GM19467 (cell line): ENCODE measurements at regions not wholly inside any gene's neighbourhood (a gene's known extent, or its start where the extent isn't known, plus 50 kb on each side); places are given as distances from the start of the nearest gene placed in this dataset.
"Not testable (repeated sequence)": the region's sequence is repeated elsewhere in the genome, so short reads cannot be mapped to it uniquely, and the experiment has no call there.

Source experiments
- ATAC-seq: cut with Tn5 transposase; IDR thresholded peaks from one replicate; pipeline ENCODE4 v1.9.1; 2021; ENCODE audit warnings: mild to moderate bottlenecking, moderate library complexity; ENCODE audit not compliant: unreplicated experiment

DNA sequence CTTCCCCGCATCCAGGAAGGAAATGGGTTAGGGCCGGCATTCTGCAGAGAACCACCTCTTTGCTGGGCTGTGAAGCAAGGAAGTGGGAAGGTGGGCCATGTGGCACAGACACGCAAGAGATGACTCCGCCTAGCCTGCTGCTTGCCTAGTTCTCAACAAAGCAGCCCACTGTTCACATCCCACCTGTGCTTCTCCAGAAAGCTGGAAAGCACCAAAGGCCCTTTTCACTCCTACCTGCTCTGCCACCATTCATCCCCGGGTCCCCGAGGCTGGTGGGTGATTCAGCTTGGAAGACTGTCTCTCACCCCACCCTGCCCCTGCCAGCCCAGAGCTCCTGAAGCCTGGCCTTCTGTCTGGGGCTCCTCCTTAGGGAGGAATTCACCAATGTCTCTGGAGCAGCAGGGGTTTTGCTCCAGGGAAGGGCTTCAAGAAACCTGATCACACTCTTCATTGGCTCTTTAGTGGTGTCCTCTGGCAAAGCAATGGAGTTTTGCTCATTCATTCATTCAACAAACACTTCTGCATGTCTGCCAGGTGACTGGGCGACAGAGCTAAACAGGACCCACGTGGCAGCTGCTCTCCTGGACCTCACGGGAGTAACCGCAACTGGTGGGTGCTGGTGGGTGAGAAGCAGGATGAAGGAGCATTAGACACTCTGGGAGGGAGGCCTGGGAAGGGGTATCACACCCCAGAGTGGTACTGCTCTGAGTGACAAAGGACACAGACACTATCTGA, 145.4 kb upstream of the TLE3 start:
- no peak for ATAC-seq

DNA sequence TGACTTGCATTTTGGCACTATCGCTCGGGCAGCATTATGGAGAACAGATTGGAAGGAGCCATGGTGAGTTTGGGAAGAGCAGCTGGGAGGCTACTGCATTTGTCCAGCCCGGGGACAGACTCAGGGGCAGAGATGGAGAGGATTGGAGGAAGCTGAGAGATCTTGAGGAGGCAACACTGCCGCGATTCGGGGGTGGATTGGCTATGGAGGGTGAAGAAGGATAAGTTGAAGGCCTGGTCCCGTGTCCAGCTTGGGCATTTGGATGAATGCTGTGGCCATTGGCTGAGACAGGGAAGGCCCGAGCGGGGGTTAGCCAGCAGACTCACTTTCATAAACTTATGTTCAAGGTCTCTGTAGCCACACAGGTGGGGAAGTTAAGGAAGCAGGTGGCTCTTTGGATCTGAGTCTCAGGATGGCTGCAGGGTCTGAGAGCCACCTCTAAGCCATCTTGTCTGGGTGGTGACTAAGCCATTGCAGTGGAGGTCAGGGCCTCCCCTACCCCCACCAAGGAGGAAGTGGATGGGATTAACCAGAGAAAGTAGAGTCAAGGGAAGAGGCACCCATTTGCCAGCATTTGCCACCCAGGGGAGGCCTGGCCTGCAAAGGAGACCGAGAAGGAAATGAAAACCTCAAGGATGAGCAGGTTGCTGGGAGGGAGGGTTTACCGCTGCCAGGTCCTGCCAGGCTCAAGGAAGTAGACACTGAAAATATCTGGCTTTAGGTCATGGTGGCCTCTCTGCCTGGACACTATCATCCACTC, 144.0 kb upstream of the TLE3 start:
- ATAC-seq, result no peak

DNA sequence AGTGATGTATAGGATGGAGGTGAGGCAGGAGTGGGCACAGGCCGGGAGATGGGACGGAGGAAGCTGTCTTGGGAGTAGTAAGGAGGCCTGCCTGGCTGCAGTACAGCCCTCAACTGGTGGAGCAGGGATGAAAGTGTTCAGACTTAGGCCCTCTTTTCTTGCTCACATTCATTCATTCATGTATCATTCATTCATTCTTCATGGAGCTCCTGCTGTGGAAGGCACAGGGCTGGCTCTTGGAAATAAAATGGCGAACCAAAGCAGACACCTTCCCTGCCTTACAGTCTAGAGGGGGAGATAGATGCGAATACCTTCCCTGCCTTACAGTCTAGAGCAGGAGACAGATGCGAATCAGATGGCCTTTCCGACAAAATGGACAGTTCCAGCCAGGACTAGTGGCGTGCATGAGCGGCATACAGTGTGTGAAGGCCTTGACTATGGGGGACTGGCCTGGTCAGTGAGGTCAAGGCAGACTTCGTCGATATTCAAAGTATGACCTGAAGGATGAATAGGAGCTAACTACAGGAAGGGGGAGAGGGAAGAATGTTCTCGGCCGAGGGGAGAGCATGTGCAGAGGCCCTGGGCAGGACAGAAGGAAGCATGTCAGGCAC, 143.2 kb upstream of the TLE3 start:
- no peak for ATAC-seq

DNA sequence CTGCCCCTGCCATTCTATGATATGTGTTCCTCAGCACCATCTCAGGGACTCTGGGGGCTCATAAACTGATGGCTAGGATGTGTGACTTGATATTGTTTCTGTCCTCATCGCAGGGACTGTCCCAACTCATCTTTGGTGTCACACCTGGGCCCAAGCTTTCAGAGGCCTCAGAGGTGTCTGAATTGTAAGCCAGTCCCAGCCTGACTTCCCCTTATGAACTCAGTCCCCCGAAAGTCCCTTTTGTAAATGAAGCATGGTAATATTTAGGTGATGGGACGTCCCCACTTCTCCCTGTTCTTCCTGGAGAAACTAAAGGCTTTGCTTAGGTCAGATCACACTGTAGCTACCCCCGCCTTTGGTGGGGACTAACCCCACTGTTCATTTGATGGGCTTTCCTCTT, 142.4 kb upstream of the TLE3 start:
- no peak for ATAC-seq

DNA sequence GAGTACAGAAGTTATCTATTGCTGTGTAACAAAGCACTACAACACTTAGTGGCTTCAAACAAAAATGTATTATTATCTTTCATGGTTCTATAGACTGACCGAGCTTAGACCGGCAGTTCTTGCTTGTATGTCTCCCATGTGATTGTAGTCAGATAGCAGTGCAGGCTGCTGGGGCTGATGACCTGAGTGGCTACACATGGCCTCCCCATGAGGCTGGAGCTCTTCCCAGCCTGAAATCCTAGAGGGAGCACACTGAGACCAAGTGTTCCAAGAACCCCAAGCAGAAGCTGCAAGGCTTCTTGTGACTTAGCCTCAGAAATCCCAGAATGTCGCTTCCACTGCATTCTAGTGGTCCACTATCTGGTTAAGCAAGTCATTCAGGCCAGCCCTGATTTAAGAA, 141.2 kb upstream of the TLE3 start:
- no peak for ATAC-seq

DNA sequence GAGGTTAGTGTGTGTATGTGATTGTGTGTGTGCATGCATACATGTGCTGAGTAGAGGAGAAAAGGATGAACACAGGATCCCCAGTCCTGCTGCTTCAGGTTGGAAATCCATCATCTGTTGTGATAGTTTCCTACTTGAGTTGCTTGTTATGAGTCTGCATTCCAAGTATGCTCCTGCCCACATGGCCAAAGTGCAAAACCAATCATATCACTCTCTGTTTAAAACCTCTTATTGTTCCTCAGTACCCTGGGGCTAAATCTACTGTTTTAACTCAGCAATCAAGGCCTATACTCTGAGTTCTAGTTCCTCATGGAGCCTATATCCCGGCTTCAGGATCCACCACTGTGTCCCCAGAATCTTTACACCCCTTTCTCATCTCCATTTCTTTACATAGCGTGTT, 139.9 kb upstream of the TLE3 start:
- ATAC-seq, result no peak

DNA sequence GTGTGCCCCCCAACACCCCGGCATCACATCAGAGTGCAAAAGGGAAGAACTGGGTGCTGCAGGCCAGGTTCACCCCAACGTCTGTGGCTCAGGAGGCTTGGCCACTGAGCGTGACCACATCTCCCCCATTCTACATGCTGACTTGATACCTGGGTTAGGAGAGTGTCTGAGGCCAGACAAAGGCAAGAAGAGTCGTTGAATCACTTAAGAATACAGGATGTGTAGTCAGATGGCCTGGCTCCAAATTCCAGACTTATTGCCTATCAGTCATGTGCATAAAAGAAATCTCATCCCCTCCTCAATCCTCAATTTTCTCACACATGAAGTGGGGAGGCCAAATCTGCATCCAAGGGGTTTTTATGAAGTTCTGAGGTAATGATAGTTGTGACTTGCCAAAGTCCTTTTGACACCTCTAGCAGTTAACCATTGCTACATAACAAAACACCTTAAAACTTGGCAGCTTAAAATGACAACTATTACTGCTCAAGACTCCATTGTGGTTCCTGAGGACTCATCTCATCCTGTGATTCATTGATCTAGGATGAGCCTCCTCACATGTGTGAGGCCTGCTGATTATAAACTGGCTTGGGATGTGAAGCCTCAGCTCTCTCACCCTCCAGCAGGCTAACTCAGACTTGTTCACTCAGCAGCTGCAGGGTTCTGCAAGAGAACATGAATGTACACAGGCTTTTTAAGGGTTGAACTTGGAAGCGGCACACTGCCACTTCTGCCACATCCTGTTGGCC, 138.8 kb upstream of the TLE3 start:
- no peak for ATAC-seq

DNA sequence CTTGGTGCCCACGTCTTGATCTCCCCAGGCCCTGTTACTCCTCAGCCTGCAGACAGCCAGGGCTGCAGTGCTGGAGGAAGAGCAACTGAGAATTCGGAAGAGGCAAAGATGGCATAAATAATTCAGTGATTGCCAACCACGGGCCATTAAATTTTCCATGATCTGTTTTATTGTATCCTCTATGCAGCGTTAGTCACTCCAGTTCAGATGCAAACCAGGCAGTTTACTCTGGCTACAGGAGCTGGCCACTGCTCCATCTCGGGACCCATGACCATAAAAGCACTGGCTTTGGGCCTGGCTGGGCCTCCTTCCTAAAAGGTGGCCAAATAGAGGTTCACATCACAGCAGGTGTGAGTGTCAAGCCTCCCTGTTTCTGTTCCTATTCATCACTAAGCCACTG, 137.6 kb upstream of the TLE3 start:
- no peak for ATAC-seq

DNA sequence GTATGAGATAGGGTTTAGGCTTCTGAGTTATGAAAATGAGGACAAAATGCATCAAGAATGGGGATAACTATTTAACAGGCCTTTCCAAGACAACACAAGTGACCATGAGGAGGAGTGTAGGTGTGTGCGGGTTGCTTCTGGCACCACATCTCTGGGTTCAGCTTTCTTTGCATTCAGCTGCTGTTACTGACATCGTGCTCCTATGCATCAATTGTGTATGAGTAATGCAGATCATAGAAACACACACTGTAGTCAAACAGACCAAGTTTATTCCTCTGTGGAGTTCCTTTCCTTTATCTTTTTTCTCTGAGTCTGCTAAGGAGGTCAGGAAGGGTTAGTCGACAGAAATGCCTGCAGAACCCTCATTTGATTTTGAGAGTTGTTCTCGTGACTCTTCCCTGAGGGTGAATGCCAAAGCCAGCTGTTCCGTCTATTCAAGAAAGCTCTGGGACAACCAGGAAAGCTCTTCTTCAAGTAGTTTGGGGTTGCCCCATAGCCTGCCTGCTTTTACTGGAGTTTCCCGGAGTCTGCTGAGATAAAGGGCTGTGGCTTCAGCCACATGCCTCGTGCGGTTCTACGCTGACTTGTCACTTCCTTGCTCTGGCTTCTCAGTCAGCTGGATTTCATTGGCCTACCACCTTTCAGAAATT, 136.7 kb upstream of the TLE3 start:
- ATAC-seq, result no peak

DNA sequence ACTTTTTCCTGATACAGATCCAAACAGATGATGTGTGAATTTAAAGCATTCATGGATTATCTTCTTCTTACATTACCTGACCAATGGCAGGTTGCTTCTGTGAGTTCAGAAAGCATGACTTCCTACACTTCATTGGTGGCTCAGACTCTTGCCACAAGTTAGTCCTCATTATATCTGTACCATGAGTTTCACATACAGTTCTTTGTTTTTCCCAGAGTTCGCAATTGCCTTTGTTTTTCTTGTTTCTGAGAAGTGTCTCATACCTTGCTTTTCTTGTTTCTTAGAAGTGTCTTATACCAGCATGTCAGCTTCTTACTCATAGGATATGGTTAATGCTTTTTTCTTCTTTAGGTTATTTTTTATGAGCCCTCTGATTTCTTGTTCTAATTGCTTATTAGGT, 133.8 kb upstream of the TLE3 start:
- no peak for ATAC-seq

DNA sequence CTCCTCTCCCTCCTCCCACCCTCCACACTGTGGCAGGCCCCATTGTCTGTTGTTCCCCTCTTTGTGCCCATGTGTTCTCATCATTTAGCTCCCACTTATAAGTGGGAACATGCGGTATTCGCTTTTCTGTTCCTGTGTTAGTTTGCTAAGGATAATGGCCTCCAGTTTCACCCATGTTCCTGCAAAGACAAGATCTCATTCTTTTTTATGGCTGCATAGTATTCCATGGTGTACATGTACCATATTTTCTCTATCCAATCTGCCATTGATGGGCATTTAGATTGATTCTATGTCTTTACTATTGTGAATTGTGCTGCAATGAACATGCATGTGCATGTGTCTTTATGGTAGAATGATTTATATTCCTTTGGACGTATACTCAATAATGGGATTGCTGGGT, 130.2 kb upstream of the TLE3 start:
- ATAC-seq, result not testable (repeated sequence)

DNA sequence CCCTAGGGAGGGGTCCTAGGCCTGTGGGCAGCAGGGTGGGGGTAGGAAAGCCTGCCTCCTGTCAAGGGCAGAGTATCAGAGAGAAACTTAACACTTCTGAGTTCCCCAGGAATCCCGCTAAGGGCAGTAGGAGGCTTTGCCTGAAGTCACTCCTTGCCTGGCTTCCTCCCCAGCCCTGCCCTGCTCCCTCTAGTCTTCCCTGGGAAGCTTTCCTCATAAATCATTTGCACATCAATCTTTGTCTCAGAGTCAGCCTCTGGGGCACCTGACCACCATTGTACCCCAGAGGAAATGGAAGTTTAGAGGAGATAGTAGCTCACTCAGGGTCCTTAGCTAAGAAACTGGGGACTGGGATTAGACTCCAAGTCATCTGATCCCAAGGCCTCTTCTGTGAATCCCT, 129.4 kb upstream of the TLE3 start:
- ATAC-seq, result no peak

DNA sequence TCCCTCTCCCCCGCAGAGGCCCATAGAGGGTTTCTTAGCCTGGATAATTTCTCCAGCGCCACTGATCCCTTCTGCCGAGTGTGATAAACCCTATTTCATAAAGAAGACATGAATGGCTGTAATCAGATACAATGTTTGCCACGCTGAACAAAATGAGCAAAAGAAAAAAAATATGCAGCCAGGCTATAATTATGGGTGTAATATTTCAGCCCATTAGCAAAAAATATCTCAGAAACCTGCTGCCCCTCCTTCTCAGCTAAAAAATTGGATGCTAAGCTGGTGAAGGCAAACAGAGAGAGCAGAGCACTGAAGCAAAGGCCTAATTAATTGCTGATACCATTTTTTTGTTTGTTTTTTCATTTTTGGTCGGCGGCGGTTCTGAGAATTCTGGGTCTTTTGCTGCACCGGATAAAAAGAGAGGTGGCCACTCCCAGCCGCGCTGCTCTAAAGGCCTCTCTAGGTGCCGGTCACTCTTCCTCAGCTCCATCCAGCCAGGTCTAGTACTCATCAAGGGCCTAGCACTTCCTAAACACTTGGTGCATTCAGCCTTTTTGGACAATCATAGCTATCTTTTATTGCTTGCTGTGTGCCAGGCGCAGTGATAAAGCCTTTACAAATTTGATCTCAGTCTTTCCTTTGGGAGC, 128.7 kb upstream of the TLE3 start:
- no peak for ATAC-seq

DNA sequence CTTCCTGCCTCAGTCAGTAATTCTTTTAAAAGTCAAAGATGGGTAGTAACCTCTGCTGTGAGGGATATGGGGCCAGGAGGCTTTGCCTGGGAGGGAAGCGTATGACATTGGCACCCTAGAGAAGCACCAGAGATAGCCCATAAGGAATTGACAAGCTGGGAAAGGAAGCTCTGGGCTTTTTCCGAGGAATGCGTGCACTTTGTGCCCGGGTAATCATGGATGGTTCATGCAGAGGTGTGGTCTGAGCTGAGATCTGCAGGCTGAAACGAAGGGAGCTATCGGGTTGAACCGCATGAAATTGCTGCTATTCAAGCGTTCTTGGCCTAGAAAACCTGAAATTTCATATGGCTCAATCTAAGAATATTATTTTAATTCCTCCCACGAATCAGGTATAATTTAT, 127.7 kb upstream of the TLE3 start:
- ATAC-seq, result no peak

DNA sequence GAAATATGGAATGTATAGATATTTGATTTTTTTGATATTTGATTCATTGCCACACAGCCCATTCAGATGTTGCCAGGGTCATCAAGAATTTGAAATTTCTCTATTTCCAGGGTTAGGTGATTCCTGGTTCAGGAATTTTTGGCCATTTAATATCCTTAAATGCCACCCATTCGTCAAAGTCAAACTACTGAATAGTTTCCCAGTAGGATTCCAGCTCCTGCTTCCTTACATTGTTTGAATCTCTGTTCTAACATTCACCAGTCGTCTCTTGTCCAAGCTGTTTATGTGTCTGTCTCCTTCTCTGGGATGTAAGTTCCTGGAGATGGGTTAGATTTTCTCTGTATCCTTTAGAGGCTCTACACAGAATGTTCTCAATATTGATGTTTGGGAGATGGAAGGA, 124.9 kb upstream of the TLE3 start:
- ATAC-seq, result no peak

DNA sequence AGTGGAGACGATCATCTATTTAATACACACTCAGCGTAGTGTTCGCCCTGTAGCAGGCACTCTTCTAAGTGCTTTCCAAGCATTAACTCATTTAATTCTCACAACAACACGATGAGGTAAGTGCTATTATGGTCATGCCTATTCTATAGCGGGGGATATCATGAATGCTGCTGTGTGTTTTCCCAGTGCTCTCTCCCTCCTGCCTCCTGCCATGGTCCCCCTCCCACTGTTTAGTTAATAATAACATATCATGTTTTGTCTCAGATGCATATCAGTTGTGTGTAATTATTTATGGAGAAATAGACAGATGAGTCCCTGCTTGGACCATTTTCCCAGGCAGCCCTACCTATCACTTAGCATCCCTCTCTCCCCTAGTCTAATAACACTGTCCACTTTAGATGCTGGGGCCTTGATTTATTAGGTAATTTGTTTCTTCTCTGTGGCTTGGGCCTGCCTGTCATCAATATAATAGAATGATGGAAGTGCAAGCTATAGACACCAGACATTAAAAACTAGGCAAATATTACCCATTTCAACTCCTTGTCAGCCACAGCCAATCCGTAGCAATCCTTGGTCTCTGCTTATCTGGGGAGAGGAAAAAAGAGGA, 122.9 kb upstream of the TLE3 start:
- ATAC-seq, result no peak

DNA sequence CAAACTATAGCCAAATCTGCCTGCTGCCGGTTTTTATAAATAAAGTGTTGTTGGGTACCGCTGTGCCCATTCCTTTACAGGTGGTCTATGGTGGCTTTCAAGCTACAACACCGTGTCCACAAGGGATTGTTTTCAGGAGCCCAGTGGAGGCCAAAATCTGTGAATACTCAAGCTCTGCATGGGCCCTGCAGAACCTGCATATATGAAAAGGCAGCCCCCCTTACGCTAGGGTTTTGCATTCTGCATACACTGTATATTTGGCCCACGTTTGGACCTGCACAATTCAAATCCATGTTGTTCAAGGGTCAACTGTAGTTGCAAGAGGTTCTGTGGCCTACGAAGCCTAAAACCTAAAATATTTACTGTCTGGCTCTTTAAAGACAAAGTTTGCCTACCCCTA, 122.2 kb upstream of the TLE3 start:
- no peak for ATAC-seq

DNA sequence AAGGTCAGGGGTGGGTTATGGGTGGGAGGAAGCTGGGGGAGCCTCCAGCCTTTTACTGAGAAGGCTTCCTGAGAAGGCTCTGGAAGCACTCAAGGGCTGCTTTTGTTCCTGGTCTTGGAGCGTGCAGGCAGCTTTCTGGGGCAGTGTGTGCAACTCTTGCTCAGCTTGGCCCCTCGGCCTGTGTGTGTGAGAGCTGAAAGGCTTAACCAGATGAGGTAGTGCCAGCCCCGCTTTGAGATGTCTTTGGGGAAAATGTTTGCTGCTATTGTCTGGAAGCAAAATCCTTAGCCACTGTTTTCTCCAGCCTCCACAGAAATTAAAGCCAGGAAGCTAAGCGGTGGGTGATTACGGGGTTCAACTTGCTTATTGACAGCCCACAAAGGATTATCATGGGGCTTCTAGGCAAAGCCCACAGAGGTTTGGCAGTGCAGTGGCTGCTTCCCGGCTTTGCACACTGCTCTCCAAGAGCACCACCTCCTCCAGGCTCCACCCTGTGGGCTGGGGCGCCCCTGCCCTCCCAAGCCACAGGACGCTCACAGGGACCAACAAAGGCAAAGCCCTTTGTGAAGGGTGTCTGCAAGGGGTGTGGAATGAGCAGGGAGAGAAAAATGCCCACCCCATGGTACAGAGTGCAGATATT, 121.7 kb upstream of the TLE3 start:
- no peak for ATAC-seq
